HepG2 (cell line): ENCODE measurements at regions not wholly inside any gene's neighbourhood (a gene's known extent, or its start where the extent isn't known, plus 50 kb on each side); places are given as distances from the start of the nearest gene placed in this dataset.

ENCODE experiments used
- ATF2 ChIP-seq: sonication (generic); formaldehyde crosslinking; IDR thresholded peaks from 2 replicates; pipeline ENCODE4 v1.4.0; 2020; ENCODE audit warnings: missing genetic modification reagents
- HMGXB4 ChIP-seq, 2 experiments: sonication (generic) in 1 of 2; formaldehyde crosslinking in 1 of 2; IDR thresholded peaks; 2 replicates each; pipeline versions ENCODE4 v1.4.0 to v1.6.1; 2018 to 2020; ENCODE audit warnings: missing genetic modification reagents in 2 of 2, borderline replicate concordance in 1 of 2, low read depth in 1 of 2, mild to moderate bottlenecking in 1 of 2, missing biosample characterization in 1 of 2
- MXI1 ChIP-seq: IDR thresholded peaks from 3 replicates; pipeline ENCODE4 v1.6.1; 2012; ENCODE audit warnings: low read depth, low read length, inconsistent platforms, borderline replicate concordance
- NCOR1 ChIP-seq: fragments of 200-600 bp; sonication (generic); IDR thresholded peaks from 2 replicates; pipeline ENCODE4 v1.7.0; 2017; ENCODE audit warnings: antibody characterized with exemption, low read length, borderline replicate concordance
- PAXIP1 ChIP-seq: sonication (generic); formaldehyde crosslinking; conservative IDR thresholded peaks from 2 replicates; pipeline ENCODE4 v1.4.0; 2020; ENCODE audit warnings: mild to moderate bottlenecking, missing genetic modification reagents, moderate library complexity
- RERE ChIP-seq: IDR thresholded peaks from 2 replicates; pipeline ENCODE4 v1.6.1; 2016; ENCODE audit warnings: low read depth, missing genetic modification reagents, missing compliant biosample characterization
- SALL1 ChIP-seq: sonication (generic); formaldehyde crosslinking; IDR thresholded peaks from 2 replicates; pipeline ENCODE4 v1.8.0; 2022; ENCODE audit warnings: mild to moderate bottlenecking, missing genetic modification reagents
- SP5 ChIP-seq: IDR thresholded peaks from 2 replicates; pipeline ENCODE4 v1.6.1; 2016; ENCODE audit warnings: low read depth, borderline replicate concordance
- TFE3 ChIP-seq: IDR thresholded peaks from 2 replicates; pipeline ENCODE4 v1.6.1; 2016
- ZNF101 ChIP-seq: sonication (generic); formaldehyde crosslinking; IDR thresholded peaks from 2 replicates; pipeline ENCODE4 v1.4.0; 2020; ENCODE audit warnings: mild to moderate bottlenecking, low read depth, missing genetic modification reagents, borderline replicate concordance
- ZNF331 ChIP-seq: sonication (generic); formaldehyde crosslinking; IDR thresholded peaks from 2 replicates; pipeline ENCODE4 v1.4.0; 2020; ENCODE audit warnings: missing genetic modification reagents

GRCh38 chr17:72465191-72466024 lies 344.6 kb downstream of the SOX9 start (continued):
- TF ChIP-seq PAXIP1 = peak; percentile 84
- TF ChIP-seq MXI1 = peak; percentile 72; the same call in 1 of the 3 replicates
- peak; percentile 35; the same call in 1 of the 2 replicates for TF ChIP-seq SP5 (CRISPR knock-in tag)
- TF ChIP-seq ZNF331 (CRISPR knock-in tag) = peak; percentile 51; the same call in 1 of the 2 replicates
- TF ChIP-seq SALL1 (CRISPR knock-in tag) = peak; percentile 79
- peak in 1 of 2 experiments; percentile 52; a peak in 2 of 4 replicates for TF ChIP-seq HMGXB4 (CRISPR knock-in tag; IDR thresholded peaks at IDR 0.05; ENCODE audit: borderline replicate concordance in 1 of 2, low read depth in 1 of 2)
- peak; percentile 52; the same call in 1 of the 2 replicates for TF ChIP-seq TFE3 (CRISPR knock-in tag)
- peak; percentile 29; the same call in 1 of the 2 replicates for TF ChIP-seq RERE (CRISPR knock-in tag)
- 0 out of 2 replicates have a peak, but pooled peaks have one; percentile 33 for TF ChIP-seq ZNF101 (CRISPR knock-in tag)
- TF ChIP-seq NCOR1 = peak; percentile 48; the same call in 1 of the 2 replicates
- peak; percentile 47; the same call in 1 of the 2 replicates for TF ChIP-seq ATF2 (CRISPR knock-in tag)
